NCI-H1048 (cell line): ENCODE measurements at regions not wholly inside any gene's neighbourhood (a gene's known extent, or its start where the extent isn't known, plus 50 kb on each side); places are given as distances from the start of the nearest gene placed in this dataset.
"Not testable (repeated sequence)": the region's sequence is repeated elsewhere in the genome, so short reads cannot be mapped to it uniquely, and the experiment has no call there.

Source experiments
- DNase-seq: peaks from one replicate; lab custom pipeline; 2025; lab: John Stamatoyannopoulos, UW

- no peak for DNase-seq
Observed at GRCh38 chr4:177802661-177803060, 360.4 kb upstream of the AGA start.

GRCh38 chr4:177803151-177803550, 360.9 kb upstream of the AGA start:
- DNase-seq: no peak

GRCh38 chr4:177809791-177810190, 367.6 kb upstream of the AGA start:
- no peak for DNase-seq

- no peak for DNase-seq
Observed at GRCh38 chr4:177810220-177810619, 368.0 kb upstream of the AGA start.

GRCh38 chr4:177818392-177818791, 376.2 kb upstream of the AGA start:
- not testable (repeated sequence) for DNase-seq

- no peak for DNase-seq
Observed at GRCh38 chr4:177826973-177827372, 384.7 kb upstream of the AGA start.

GRCh38 chr4:177841258-177841657, 399.0 kb upstream of the AGA start:
- DNase-seq: no peak

- no peak for DNase-seq
Observed at GRCh38 chr4:177853229-177853628, 411.0 kb upstream of the AGA start.

- DNase-seq: no peak
Observed at GRCh38 chr4:177855507-177856197, 413.4 kb upstream of the AGA start.

GRCh38 chr4:177860171-177860570, 417.9 kb upstream of the AGA start:
- no peak for DNase-seq

GRCh38 chr4:177861551-177862094, 419.4 kb upstream of the AGA start:
- no peak for DNase-seq

GRCh38 chr4:177862541-177863176, 420.4 kb upstream of the AGA start:
- no peak for DNase-seq

- no peak for DNase-seq
Observed at GRCh38 chr4:177879851-177880250, 437.6 kb upstream of the AGA start.

- no peak for DNase-seq
Observed at GRCh38 chr4:177895136-177895535, 452.9 kb upstream of the AGA start.

- no peak for DNase-seq
Observed at GRCh38 chr4:177901786-177902185, 459.5 kb upstream of the AGA start.

- DNase-seq: no peak
Observed at GRCh38 chr4:177902386-177902785, 460.1 kb upstream of the AGA start.

- no peak for DNase-seq
Observed at GRCh38 chr4:177907736-177908424, 465.6 kb upstream of the AGA start.

GRCh38 chr4:177921715-177922114, 479.5 kb upstream of the AGA start:
- no peak for DNase-seq

- DNase-seq: no peak
Observed at GRCh38 chr4:177923888-177924287, 481.7 kb upstream of the AGA start.

- no peak for DNase-seq
Observed at GRCh38 chr4:177937041-177937440, 494.8 kb upstream of the AGA start.

- DNase-seq: no peak
Observed at GRCh38 chr4:177938226-177938625, 496.0 kb upstream of the AGA start.

- no peak for DNase-seq
Observed at GRCh38 chr4:177945268-177945667, 503.0 kb upstream of the AGA start.

- no peak for DNase-seq
Observed at GRCh38 chr4:177947607-177948006, 505.4 kb upstream of the AGA start.
